ENCODE measurements at regions not wholly inside any gene's neighbourhood (a gene's known extent, or its start where the extent isn't known, plus 50 kb on each side); places are given as distances from the start of the nearest gene placed in this dataset.

DNA sequence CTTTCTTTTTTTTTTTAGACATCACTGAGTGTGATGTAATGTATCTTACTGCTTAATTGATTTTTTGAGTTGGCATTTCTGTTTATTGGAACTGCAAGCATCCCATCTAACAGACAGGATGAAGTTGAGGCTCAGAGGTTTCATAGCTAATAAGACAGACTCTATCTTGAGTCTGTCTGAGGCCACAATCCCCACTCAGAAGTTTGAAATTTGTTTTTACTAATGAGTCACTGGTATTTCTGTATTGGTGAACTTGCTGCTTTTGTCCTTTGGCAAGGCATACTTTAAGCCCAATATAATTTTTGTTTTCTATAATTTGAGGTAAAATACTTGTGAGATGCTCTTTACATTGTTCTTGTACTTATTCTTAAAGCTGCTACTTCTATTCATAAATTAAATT, 491.2 kb downstream of the PSAT1 start:
- Histone ChIP-seq H2BK120ac (replicated peaks; ENCODE audit: low read depth, low read length) (no peak overlapping the region), H3K4me2 (ENCODE audit: insufficient read depth in 1 of 2, low read depth in 2 of 2, low read length in 2 of 2) (no peak overlapping the region), H4K8ac (ENCODE audit: extremely low read depth, insufficient read depth, low read length) (no peak overlapping the region), H3K23ac (ENCODE audit: insufficient read length) (no peak overlapping the region), H3K23me2 (ENCODE audit: low read depth, low read length) (no peaks in the 10 kb centered on the region), H3K79me1 (ENCODE audit: low read depth, low read length) (no peaks in the 10 kb centered on the region), H3K27me3 (replicated peaks in 1 of 4; ENCODE audit: control insufficient read depth in 3 of 4, extremely low read depth in 1 of 4, insufficient read depth in 3 of 4, low read length in 3 of 4) (no peaks in the 10 kb centered on the region), H2BK12ac (ENCODE audit: low read depth, low read length) (no peak overlapping the region), H4K5ac (ENCODE audit: insufficient read length, low read depth, low read length) (no peak overlapping the region), H3K14ac (ENCODE audit: insufficient read length) (no peak overlapping the region), H3K27ac (ENCODE audit: low read depth, low read length) (no peak overlapping the region), H3K9ac (replicated peaks in 1 of 4; ENCODE audit: extremely low read depth in 1 of 4, low read depth in 3 of 4, low read length in 3 of 4) (no peak overlapping the region), H3K79me2 (ENCODE audit: control insufficient read depth in 1 of 2, insufficient read depth in 2 of 2, low read length in 2 of 2) (no peaks in the 10 kb centered on the region), H3K36me3 (ENCODE audit: control insufficient read depth in 2 of 4, insufficient read depth in 4 of 4, low read length in 3 of 4) (no peaks in the 10 kb centered on the region), H3K4me1 (replicated peaks in 1 of 4; ENCODE audit: control insufficient read depth in 3 of 4, insufficient read depth in 4 of 4, low read length in 3 of 4) (no peaks in the 10 kb centered on the region), H2BK15ac (ENCODE audit: low read length) (no peak overlapping the region), H3K18ac (ENCODE audit: extremely low read depth, low read length) (no peak overlapping the region), H3K4ac (replicated peaks; ENCODE audit: insufficient read length, low read depth, low read length) (no peak overlapping the region), H4K20me1 (replicated peaks in 1 of 2; ENCODE audit: control insufficient read depth in 1 of 2, insufficient read depth in 2 of 2, low read length in 2 of 2) (no peaks in the 10 kb centered on the region), H3K9me3 (ENCODE audit: insufficient read depth in 2 of 2, low read depth in 1 of 2, low read length in 1 of 2) (no peaks in the 10 kb centered on the region), H2AFZ (ENCODE audit: low read length) (no peak overlapping the region), H2BK20ac (ENCODE audit: low read length) (no peak overlapping the region), H2BK5ac (ENCODE audit: low read depth, low read length) (no peak overlapping the region), H3K56ac (replicated peaks; ENCODE audit: insufficient read length, low read depth, low read length) (no peak overlapping the region), H4K91ac (replicated peaks; ENCODE audit: insufficient read length, low read length) (no peak overlapping the region), H3K4me3 (ENCODE audit: extremely low read depth in 1 of 4, insufficient read depth in 2 of 4, low read depth in 3 of 4, low read length in 4 of 4) (no peak overlapping the region), H2AK5ac (ENCODE audit: low read depth, low read length) (no peak overlapping the region)
- FAIRE-seq (no peak), DNase-seq (ENCODE audit: low read depth in 1 of 2, low spot score in 2 of 2) (no peak)
- POLR2A ChIA-PET (ENCODE audit: partially characterized antibody), result no interaction called here
- CTCF ChIA-PET (ENCODE audit: partially characterized antibody), result no interaction called here
- TF ChIP-seq RXRA (IDR thresholded peaks at IDR 0.05; ENCODE audit: insufficient read depth, low read depth, low read length) (no peak), CBX8 (IDR thresholded peaks at IDR 0.05; ENCODE audit: borderline replicate concordance, low read depth, low read length) (no peak), KDM1A (IDR thresholded peaks at IDR 0.05; ENCODE audit: borderline replicate concordance, low read length) (no peak), PHF8 (conservative IDR thresholded peaks at IDR 0.05; ENCODE audit: low read depth, low read length) (no peak), POLR2AphosphoS5 (IDR thresholded peaks at IDR 0.05; ENCODE audit: low read depth, low read length) (no peak), NANOG (IDR thresholded peaks at IDR 0.05; ENCODE audit: insufficient read depth, low read depth, low read length, poor library complexity, severe bottlenecking) (no peak), JUN (IDR thresholded peaks at IDR 0.05; ENCODE audit: low read depth, low read length) (no peak), SIX5 (IDR thresholded peaks at IDR 0.05; ENCODE audit: low read depth, low read length) (no peak), CREB1 (IDR thresholded peaks at IDR 0.05) (no peak)
- TF ChIP-seq, protein P1, sequence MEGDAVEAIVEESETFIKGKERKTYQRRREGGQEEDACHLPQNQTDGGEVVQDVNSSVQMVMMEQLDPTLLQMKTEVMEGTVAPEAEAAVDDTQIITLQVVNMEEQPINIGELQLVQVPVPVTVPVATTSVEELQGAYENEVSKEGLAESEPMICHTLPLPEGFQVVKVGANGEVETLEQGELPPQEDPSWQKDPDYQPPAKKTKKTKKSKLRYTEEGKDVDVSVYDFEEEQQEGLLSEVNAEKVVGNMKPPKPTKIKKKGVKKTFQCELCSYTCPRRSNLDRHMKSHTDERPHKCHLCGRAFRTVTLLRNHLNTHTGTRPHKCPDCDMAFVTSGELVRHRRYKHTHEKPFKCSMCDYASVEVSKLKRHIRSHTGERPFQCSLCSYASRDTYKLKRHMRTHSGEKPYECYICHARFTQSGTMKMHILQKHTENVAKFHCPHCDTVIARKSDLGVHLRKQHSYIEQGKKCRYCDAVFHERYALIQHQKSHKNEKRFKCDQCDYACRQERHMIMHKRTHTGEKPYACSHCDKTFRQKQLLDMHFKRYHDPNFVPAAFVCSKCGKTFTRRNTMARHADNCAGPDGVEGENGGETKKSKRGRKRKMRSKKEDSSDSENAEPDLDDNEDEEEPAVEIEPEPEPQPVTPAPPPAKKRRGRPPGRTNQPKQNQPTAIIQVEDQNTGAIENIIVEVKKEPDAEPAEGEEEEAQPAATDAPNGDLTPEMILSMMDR (IDR thresholded peaks at IDR 0.05; ENCODE audit: control extremely low read depth in 1 of 3, insufficient read depth in 1 of 3, low read depth in 1 of 3, low read length in 3 of 3), result no peak
